SKM-1 (cell line): ENCODE measurements at regions not wholly inside any gene's neighbourhood (a gene's known extent, or its start where the extent isn't known, plus 50 kb on each side); places are given as distances from the start of the nearest gene placed in this dataset.
A peak's percentile ranks its signal among the peaks of the same experiment; 100 is the strongest.

Experiments
- DNase-seq: peaks from one replicate; lab custom pipeline; 2025; ENCODE audit not compliant: unreplicated experiment; lab: John Stamatoyannopoulos, UW

DNA sequence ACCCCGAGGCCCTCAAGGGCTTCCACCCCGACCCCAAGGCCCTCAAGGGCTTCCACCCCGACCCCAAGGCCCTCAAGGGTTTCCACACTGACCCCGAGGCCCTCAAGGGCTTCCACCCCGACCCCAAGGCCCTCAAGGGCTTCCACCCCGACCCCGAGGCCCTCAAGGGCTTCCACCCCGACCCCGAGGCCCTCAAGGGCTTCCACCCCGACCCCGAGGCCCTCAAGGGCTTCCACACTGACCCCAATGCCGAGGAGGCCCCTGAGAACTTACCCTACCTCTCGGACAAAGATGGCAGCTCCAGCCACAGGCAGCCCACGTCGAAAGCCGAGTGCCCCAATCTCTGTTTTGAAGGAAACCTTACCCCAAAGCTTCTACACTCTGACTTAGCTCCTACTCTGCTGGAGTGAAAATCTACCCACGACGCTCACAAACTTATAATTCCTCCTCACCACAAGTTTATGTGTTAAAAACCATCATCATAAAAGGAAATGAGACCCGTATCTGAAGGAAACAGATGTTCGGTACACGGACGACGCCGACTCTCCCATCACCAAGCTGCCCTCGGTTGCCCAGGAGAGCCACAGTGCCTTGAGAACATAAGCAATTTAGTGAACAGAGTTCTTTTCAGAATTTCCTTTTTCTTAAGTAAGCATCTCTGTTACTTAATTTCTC lies 61.2 kb upstream of the RPH3AL start:
- DNase-seq: no peak

DNA sequence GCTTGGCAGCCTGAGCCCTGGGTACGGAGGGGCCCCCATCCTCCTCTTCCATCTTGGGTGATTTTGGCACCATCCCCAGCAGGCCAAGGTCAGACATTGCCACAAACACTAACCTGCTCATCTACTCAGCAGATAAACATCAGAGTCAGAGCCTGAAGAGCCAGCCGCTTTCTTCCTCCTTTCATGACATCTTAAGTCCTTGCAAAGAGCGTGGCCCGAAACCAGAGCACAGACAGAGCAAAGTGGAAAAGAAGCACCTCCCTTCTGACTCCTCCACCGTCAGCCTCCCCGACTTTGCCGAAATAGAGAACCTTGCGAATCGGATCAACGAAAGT lies 60.4 kb upstream of the RPH3AL start:
- no peak for DNase-seq

DNA sequence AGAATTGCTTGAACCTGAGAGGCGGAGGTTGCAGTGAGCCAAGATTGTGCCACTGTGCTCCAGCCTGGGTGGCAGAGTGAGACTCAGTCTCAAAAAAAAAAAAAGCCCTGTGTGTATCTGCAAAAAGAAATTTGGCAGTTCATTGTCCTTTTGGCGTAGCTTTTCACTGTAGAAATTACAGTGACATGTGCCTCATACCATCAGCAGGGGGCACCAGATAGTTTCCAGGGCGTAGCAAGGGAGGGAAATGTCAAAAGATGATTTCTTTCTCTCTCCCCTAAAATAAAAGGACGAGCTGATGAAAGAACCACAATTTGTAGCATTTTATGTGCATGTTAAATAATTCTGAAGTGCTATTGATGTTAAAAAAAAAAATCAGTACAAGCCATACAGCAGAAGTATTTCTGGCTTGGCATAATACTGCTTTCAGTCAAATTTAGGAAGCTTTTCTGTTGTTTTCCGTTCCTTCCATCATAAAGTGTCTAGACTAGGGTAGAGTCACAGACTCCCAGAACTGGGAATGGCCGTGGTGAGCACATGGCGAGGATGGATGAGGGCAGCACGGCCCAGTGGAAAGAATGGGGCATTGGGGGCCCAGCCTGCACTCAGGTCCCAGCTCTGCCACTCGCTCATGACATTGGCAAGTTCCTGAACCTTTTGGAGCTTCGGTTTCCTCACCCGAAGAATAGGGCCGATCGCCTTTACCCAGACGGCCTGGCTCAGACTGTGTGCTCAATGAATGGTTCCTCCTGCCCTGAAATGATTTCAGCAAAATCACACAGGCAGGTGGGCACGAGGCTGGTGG lies 59.8 kb upstream of the RPH3AL start:
- peak; percentile 5 for DNase-seq

DNA sequence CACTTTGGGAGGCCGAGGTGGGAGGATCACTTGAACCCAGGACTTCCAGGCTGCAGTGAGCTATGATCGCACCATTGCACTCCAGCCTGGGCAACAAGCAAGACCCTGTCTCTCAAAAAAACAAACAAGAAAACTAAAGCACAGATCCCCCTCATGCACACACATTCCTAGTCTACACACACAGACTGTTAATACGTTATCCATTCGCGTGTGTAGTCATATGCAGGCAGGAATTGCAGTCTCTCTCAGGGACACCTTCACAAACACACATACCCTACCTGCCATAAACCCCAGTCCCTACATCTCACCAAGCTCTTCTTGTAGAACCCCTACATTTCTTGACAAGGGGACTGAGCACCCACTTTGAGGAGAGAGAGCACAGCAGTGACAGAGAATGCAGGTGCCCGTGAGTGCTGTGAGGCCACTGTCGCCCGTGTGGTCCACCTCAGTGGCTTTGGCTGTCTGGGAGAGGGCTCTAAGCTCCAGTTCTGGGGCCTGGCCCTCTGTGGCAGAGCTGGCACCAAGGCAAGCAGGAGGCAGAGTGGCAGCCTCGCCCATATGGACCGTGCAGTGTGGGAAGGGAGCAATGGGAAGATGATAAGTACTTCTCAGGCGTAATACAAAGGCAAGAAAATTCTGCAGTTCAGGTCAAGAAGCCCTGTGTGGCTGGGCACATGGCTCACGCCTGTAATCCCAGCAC lies 59.0 kb upstream of the RPH3AL start:
- DNase-seq: no peak

DNA sequence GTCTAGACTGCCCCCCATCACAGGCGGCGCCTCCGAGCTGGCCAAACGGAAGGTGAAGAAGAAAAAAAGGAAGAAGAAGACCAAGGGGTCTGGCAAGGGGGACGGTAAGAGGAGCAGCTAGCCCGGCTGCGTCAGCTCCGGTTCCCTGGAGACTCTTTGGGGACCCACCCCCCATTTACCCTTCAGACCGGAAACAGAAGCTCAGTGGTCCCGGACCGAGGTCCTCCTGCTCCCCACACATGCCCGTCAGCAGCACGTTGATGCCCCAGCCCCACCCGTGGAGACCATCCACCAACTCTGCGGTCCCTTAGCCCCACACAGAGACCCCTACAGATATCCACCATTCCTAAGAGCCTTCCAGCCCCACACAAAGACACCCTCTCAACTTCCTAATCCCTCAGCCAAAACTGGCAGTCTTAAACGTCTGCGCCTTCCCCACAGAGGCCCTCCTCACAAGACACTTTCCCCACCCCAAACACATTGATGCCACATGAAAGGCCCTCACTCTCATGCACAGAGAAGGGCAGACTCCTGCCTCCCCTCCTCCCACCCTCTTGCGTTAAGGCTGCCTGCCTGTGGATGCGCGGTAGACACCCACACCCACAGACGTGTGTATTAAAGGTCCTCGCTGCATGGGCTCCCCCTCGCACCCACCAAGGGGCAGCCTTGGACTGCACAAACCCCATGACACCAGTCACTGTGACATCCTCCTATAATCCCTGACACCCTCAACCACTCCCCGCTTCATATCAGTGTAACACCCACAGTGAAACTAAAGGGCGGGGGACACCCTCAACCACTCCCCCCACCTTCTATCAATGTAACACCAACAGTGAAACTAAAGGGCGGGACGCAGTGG lies 58.2 kb upstream of the RPH3AL start:
- no peak for DNase-seq

DNA sequence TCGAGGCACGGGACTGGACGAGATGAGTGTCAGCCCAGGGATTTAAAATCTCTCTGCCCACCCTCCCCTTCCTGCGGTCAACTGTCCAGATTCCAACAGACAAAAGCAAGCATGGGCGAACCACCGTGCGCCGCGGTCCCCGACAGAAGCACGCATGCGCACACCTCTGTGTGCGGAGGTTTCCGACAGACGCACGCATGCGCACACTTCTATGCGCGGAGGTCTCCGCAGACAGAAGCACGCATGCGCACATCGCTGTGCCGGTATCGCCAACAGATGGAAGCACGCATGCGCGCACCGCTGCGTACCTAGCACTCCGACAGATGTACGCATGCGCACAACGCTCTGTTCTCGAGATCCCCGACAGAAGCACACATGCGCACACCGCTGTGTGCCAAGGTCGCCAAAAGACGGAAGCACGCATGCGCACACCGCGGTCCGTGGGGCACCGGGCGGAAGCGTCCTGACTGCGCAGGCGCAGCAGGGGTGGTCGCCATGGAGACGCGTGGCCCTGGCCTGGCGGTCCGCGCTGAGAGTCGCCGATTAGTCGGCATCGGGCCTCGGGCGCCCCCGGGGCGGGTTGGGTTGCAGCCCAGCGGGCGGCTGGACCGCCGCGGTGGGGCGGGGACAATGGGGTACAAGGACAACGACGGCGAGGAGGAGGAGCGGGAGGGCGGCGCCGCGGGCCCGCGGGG lies 57.4 kb upstream of the RPH3AL start:
- peak; percentile 88 for DNase-seq

DNA sequence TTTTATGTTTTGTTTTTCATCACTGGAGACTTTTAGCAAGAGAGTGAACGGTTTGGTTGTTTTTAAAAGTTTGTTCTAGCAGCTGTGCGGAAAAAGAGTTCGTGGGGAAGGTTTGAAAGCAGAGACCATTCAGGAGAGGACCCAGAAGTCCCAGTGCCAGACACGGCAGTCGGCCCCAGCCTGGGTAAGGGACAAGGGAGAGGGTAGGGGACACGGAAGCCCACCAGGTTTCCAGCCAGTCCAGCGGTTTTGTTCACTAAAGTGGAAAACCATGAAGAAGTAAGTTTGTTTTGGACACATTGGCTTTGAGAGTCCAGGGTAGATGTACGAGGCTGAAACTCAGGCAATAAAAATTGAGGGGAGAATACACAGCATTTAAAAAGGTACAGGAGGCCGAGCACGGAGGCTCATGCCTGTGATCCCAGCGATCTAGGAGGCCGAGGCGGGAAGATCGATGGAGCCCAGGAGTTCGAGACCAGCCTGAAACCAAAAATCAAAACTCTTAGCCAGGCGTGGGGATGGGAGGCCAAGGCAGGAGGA lies 56.8 kb upstream of the RPH3AL start:
- no peak for DNase-seq

DNA sequence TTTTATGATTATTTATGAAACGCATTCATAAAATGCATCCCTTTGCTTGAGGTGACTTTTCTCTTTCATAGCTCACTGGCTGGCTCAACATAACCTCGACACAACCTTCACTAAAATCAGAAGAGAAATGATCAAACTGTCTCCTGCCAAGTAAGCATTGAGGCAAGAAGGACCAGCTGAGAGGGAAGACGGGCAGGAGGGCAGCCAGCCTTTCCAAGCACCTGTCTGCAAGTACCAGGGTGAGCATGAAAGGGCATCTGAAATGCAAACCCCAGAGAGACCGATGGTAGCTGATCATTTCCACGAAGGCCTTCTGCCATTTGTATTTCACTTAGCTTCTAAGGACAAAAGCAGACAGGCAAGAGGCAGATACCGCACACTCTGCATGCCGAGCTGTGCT lies 52.1 kb upstream of the RPH3AL start:
- no peak for DNase-seq
